ENCODE measurements at regions not wholly inside any gene's neighbourhood (a gene's known extent, or its start where the extent isn't known, plus 50 kb on each side); places are given as distances from the start of the nearest gene placed in this dataset.

DNA sequence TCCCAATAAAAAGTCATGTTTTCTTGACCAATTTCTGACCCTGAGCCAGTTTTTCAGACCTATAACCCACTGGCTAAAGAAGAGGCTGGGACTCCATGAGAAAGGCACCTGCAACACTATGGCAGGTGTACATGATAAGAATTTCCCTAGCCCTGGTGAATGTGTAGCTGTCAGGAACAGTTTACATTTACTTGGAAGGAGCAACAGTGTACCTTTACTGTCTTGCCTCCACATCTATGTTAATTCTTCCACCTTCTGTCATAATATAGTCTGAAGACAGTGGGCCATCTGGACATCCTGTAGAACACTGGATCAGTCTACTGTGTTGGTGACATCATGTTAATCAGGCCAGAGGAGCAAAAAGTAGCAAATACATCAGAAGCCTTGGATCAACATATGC is 72.1 kb upstream of the CD82 start:
- TF ChIP-seq, protein P1, sequence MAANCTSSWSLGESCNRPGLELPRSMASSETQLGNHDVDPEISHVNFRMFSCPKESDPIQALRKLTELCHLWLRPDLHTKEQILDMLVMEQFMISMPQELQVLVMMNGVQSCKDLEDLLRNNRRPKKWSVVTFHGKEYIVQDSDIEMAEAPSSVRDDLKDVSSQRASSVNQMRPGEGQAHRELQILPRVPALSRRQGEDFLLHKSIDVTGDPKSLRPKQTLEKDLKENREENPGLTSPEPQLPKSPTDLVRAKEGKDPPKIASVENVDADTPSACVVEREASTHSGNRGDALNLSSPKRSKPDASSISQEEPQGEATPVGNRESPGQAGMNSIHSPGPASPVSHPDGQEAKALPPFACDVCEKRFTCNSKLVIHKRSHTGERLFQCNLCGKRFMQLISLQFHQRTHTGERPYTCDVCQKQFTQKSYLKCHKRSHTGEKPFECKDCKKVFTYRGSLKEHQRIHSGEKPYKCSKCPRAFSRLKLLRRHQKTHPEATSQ (CRISPR knock-in tag; IDR thresholded peaks at IDR 0.05; ENCODE audit: borderline replicate concordance): no peak
- TF ChIP-seq PITX1 (CRISPR knock-in tag; IDR thresholded peaks at IDR 0.05) (no peak), HIVEP1 (CRISPR knock-in tag; IDR thresholded peaks at IDR 0.05) (no peak), ZNF773 (CRISPR knock-in tag; IDR thresholded peaks at IDR 0.05; ENCODE audit: borderline replicate concordance) (no peak), NBN (conservative IDR thresholded peaks at IDR 0.05) (no peak), SRSF4 (IDR thresholded peaks at IDR 0.05; ENCODE audit: low read depth, low read length, poor library complexity, severe bottlenecking) (no peak)
- TF ChIP-seq, protein P2, sequence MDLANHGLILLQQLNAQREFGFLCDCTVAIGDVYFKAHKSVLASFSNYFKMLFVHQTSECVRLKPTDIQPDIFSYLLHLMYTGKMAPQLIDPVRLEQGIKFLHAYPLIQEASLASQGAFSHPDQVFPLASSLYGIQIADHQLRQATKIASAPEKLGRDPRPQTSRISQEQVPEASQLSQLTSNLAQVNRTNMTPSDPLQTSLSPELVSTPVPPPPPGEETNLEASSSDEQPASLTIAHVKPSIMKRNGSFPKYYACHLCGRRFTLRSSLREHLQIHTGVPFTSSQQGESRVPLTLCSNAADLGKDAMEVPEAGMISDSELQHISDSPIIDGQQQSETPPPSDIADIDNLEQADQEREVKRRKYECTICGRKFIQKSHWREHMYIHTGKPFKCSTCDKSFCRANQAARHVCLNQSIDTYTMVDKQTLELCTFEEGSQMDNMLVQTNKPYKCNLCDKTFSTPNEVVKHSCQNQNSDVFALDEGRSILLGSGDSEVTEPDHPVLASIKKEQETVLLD (CRISPR knock-in tag; IDR thresholded peaks at IDR 0.05; ENCODE audit: low read depth): no peak
- TF ChIP-seq, protein P3, sequence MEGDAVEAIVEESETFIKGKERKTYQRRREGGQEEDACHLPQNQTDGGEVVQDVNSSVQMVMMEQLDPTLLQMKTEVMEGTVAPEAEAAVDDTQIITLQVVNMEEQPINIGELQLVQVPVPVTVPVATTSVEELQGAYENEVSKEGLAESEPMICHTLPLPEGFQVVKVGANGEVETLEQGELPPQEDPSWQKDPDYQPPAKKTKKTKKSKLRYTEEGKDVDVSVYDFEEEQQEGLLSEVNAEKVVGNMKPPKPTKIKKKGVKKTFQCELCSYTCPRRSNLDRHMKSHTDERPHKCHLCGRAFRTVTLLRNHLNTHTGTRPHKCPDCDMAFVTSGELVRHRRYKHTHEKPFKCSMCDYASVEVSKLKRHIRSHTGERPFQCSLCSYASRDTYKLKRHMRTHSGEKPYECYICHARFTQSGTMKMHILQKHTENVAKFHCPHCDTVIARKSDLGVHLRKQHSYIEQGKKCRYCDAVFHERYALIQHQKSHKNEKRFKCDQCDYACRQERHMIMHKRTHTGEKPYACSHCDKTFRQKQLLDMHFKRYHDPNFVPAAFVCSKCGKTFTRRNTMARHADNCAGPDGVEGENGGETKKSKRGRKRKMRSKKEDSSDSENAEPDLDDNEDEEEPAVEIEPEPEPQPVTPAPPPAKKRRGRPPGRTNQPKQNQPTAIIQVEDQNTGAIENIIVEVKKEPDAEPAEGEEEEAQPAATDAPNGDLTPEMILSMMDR (CRISPR knock-in tag; IDR thresholded peaks at IDR 0.05): no peak
- TF ChIP-seq, protein P4, sequence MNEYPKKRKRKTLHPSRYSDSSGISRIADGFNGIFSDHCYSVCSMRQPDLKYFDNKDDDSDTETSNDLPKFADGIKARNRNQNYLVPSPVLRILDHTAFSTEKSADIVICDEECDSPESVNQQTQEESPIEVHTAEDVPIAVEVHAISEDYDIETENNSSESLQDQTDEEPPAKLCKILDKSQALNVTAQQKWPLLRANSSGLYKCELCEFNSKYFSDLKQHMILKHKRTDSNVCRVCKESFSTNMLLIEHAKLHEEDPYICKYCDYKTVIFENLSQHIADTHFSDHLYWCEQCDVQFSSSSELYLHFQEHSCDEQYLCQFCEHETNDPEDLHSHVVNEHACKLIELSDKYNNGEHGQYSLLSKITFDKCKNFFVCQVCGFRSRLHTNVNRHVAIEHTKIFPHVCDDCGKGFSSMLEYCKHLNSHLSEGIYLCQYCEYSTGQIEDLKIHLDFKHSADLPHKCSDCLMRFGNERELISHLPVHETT (CRISPR knock-in tag; conservative IDR thresholded peaks at IDR 0.05): no peak
